HCT116 (cell line): ENCODE measurements at regions not wholly inside any gene's neighbourhood (a gene's known extent, or its start where the extent isn't known, plus 50 kb on each side); places are given as distances from the start of the nearest gene placed in this dataset.

Experiments
- ATAC-seq: fragments of 200-7000 bp; cut with Tn5 transposase; 2 replicates; pipeline ENCODE4 v1.9.1; 2020; ENCODE audit warnings: mild to moderate bottlenecking, moderate library complexity
- BruUV-seq: library from RNA; stranded (reverse); fragments of 400-500 nt; replicated peaks from 2 replicates; lab custom pipeline; 2021; lab: Mats Ljungman, UMichigan
- CTCF ChIA-PET: fragments of 300-600 bp; sonication (Branson Sonifier 250); formaldehyde crosslinking; loops from one replicate; lab custom pipeline; 2021; ENCODE audit warnings: antibody characterized with exemption; lab: Charles Lee
- POLR2A ChIA-PET: fragments of 300-600, 350-600 bp; sonication (Branson Sonifier 250); formaldehyde crosslinking; loops from one replicate; lab custom pipeline; 2021; ENCODE audit warnings: antibody characterized with exemption; lab: Charles Lee
- RAD21 ChIA-PET, 2 experiments: fragments of 300-600 bp; sonication (Branson Sonifier 250); formaldehyde crosslinking; loops; one replicate each; lab custom pipeline; 2023; ENCODE audit warnings: low total read pairs in 2 of 2; ENCODE audit not compliant: uncharacterized antibody in 2 of 2, unreplicated experiment in 2 of 2, low non-redundant PET in 1 of 2; lab: Charles Lee
- DNase-seq: peaks from one replicate; pipeline ENCODE4 v3.0.0-alpha.2; 2010; ENCODE audit warnings: low read depth, low spot score
- H2AFZ ChIP-seq: fragments of 200-600 bp; shearing (Covaris generic), sonication (generic); 2 replicates; pipeline ENCODE4 v1.6.1; 2017; ENCODE audit warnings: low read depth, mixed run types, mixed read lengths, antibody characterized with exemption, low read length; ENCODE audit not compliant: poor library complexity, severe bottlenecking
- H3K27ac ChIP-seq: 2 replicates; pipeline ENCODE4 v1.5.1; 2012; ENCODE audit warnings: low read depth, low read length
- H3K27me3 ChIP-seq: fragments of 200-600 bp; sonication (generic); 2 replicates; pipeline ENCODE4 v1.6.1; 2016; ENCODE audit warnings: mixed run types, low read length, mixed read lengths; ENCODE audit not compliant: insufficient read depth
- H3K36me3 ChIP-seq, 2 experiments: fragments of 200-500 bp in 1 of 2; fragments of 200-600 bp in 1 of 2; sonication (Bioruptor generic) in 1 of 2; sonication (generic) in 1 of 2; 2 replicates each; pipeline versions ENCODE4 v1.5.1 to v1.6.1; 2014 to 2016; ENCODE audit warnings: low read length in 2 of 2, inconsistent platforms in 1 of 2, mixed read lengths in 1 of 2, mixed run types in 1 of 2; ENCODE audit not compliant: insufficient read depth in 2 of 2, control insufficient read depth in 1 of 2
- H3K4me1 ChIP-seq, 2 experiments: fragments of 200-600 bp in 1 of 2; sonication (generic) in 1 of 2; 2 replicates each; pipeline versions ENCODE4 v1.5.1 to v1.6.1; 2012 to 2017; ENCODE audit warnings: low read length in 2 of 2, inconsistent platforms in 1 of 2, mild to moderate bottlenecking in 1 of 2, mixed read lengths in 1 of 2, mixed run types in 1 of 2, moderate library complexity in 1 of 2; ENCODE audit not compliant: insufficient read depth in 2 of 2, control insufficient read depth in 1 of 2
- H3K4me2 ChIP-seq: fragments of 200-600 bp; sonication (generic); 2 replicates; pipeline ENCODE4 v1.6.1; 2017; ENCODE audit warnings: mixed run types, low read length, mixed read lengths
- H3K4me3 ChIP-seq, 2 experiments: fragments of 200-600 bp in 1 of 2; sonication (generic) in 1 of 2; replicated peaks in 1 of 2; 2 replicates each; pipeline ENCODE4 v1.5.1; 2011 to 2016; ENCODE audit warnings: low read length in 2 of 2, control low read depth in 1 of 2, low read depth in 1 of 2, mild to moderate bottlenecking in 1 of 2, mixed read lengths in 1 of 2, mixed run types in 1 of 2
- H3K79me2 ChIP-seq: fragments of 200-600 bp; sonication (generic); 2 replicates; pipeline ENCODE4 v1.6.1; 2017; ENCODE audit warnings: mild to moderate bottlenecking, mixed run types, low read length, moderate library complexity, mixed read lengths; ENCODE audit not compliant: insufficient read depth
- H3K9ac ChIP-seq: fragments of 200-600 bp; sonication (generic); 2 replicates; pipeline ENCODE4 v1.6.1; 2016; ENCODE audit warnings: low read length, mixed read lengths
- H3K9me2 ChIP-seq: fragments of 200-600 bp; sonication (generic), shearing (Covaris generic); 2 replicates; pipeline ENCODE4 v1.6.1; 2017; ENCODE audit warnings: mixed run types, mild to moderate bottlenecking, moderate library complexity; ENCODE audit not compliant: insufficient read depth
- H3K9me3 ChIP-seq, 2 experiments: fragments of 200-500 bp in 1 of 2; fragments of 200-600 bp in 1 of 2; sonication (Bioruptor generic) in 1 of 2; sonication (generic) in 1 of 2; 2 replicates each; pipeline ENCODE4 v1.6.1; 2014 to 2017; ENCODE audit warnings: low read length in 2 of 2, mixed read lengths in 2 of 2, inconsistent platforms in 1 of 2, low read depth in 1 of 2, mild to moderate bottlenecking in 1 of 2, mixed run types in 1 of 2, moderate library complexity in 1 of 2; ENCODE audit not compliant: control insufficient read depth in 1 of 2, insufficient read depth in 1 of 2
- H4K20me1 ChIP-seq: fragments of 200-600 bp; sonication (generic), shearing (Covaris generic); 2 replicates; pipeline ENCODE4 v1.6.1; 2017; ENCODE audit warnings: mixed run types, mild to moderate bottlenecking, moderate library complexity; ENCODE audit not compliant: insufficient read depth
- ATF3 ChIP-seq: IDR thresholded peaks from 2 replicates; pipeline ENCODE4 v1.6.1; 2012
- CTCF ChIP-seq, 3 experiments: fragments of 200-600 bp in 1 of 3; sonication (generic) in 1 of 3; IDR thresholded peaks in 2 of 3; conservative IDR thresholded peaks in 1 of 3; 2 replicates each; pipeline ENCODE4 v1.5.1; 2012 to 2017; ENCODE audit warnings: low read depth in 2 of 3, low read length in 2 of 3, antibody characterized with exemption in 1 of 3, borderline replicate concordance in 1 of 3, control low read depth in 1 of 3, mild to moderate bottlenecking in 1 of 3, mixed read lengths in 1 of 3, mixed run types in 1 of 3, moderate library complexity in 1 of 3; ENCODE audit not compliant: insufficient read depth in 1 of 3
- ELF1 ChIP-seq: IDR thresholded peaks from 2 replicates; pipeline ENCODE4 v1.6.1; 2012; ENCODE audit warnings: low read depth, borderline replicate concordance
- FOSL1 ChIP-seq: IDR thresholded peaks from 2 replicates; pipeline ENCODE4 v1.6.1; 2012; ENCODE audit warnings: low read depth
- JUND ChIP-seq: IDR thresholded peaks from 2 replicates; pipeline ENCODE4 v1.6.1; 2012
- POLR2A ChIP-seq: IDR thresholded peaks from 2 replicates; pipeline ENCODE4 v1.7.0; 2011; ENCODE audit warnings: borderline replicate concordance; ENCODE audit not compliant: insufficient read depth, insufficient read length; ENCODE audit errors: extremely low read depth
- POLR2AphosphoS5 ChIP-seq: IDR thresholded peaks from 2 replicates; pipeline ENCODE4 v1.6.1; 2011; ENCODE audit warnings: mild to moderate bottlenecking, low read depth, low read length, moderate library complexity
- REST ChIP-seq: IDR thresholded peaks from 2 replicates; pipeline ENCODE4 v1.6.1; 2012; ENCODE audit warnings: low read depth
- SP1 ChIP-seq: IDR thresholded peaks from 2 replicates; pipeline ENCODE4 v1.6.1; 2012; ENCODE audit warnings: low read depth
- SRF ChIP-seq: IDR thresholded peaks from 2 replicates; pipeline ENCODE4 v1.6.1; 2012; ENCODE audit warnings: low read depth
- YY1 ChIP-seq: IDR thresholded peaks from 2 replicates; pipeline ENCODE4 v1.6.1; 2011; ENCODE audit warnings: low read length, low read depth, moderate library complexity, mild to moderate bottlenecking; ENCODE audit not compliant: insufficient replicate concordance; ENCODE audit errors: extremely low read depth
- ZBTB33 ChIP-seq: IDR thresholded peaks from 2 replicates; pipeline ENCODE4 v1.6.1; 2011; ENCODE audit warnings: mild to moderate bottlenecking, low read length, moderate library complexity; ENCODE audit not compliant: insufficient replicate concordance; ENCODE audit errors: extremely low read depth
- ZFX ChIP-seq: fragments of 450-650 bp; IDR thresholded peaks from 2 replicates; pipeline ENCODE4 v1.6.1; 2017
- intact Hi-C: fragments of 100-400 bp; cut with micrococcal nuclease; formaldehyde crosslinking; loops from 2 replicates; pipeline ENCODE4 v1.10.0; 2022

- TF ChIP-seq REST (no peak), POLR2A (no peak), JUND (no peak), SP1 (no peak)
- ChIA-PET RAD21 (no interaction called here), CTCF (no interaction called here), POLR2A (no interaction called here)
- no peak for ATAC-seq
- Histone ChIP-seq H3K4me2 (no peak overlapping the region), H3K36me3 (no peaks in the 10 kb centered on the region), H3K4me3 (no peak overlapping the region), H3K9me3 (no peaks in the 10 kb centered on the region), H4K20me1 (no peaks in the 10 kb centered on the region), H3K27ac (no peak overlapping the region), H3K9ac (no peak overlapping the region), H3K4me1 (no peaks in the 10 kb centered on the region), H3K27me3 (no peaks in the 10 kb centered on the region), H2AFZ (no peak overlapping the region), H3K9me2 (no peaks in the 10 kb centered on the region), H3K79me2 (no peaks in the 10 kb centered on the region)
- no peak for DNase-seq
- intact Hi-C loops: no loop called here
- BruUV-seq: no TSS peak
These were observed 690.5 kb downstream of the C12orf50 start for GRCh38 chr12:87338681-87339080.

- no peak for ATAC-seq
- no peaks in the 10 kb centered on the region for H3K4me1 ChIP-seq
- RAD21 ChIA-PET: interaction anchor here in 1 of 2 experiments (0.5 kb wide), 1 partner anchor 518 kb away, joined by 6 read pairs; no protein-coding TSS in a partner anchor
- no peak overlapping the region for H3K4me3 ChIP-seq
- H3K9me3 ChIP-seq: no peaks in the 10 kb centered on the region
- no peak overlapping the region for H3K9ac ChIP-seq
- H3K4me2 ChIP-seq: no peak overlapping the region
- H3K36me3 ChIP-seq: no peaks in the 10 kb centered on the region
- no peaks in the 10 kb centered on the region for H4K20me1 ChIP-seq
- no peak overlapping the region for H2AFZ ChIP-seq
- no peak overlapping the region for H3K27ac ChIP-seq
- H3K27me3 ChIP-seq: no peaks in the 10 kb centered on the region
- no TSS peak for BruUV-seq
- CTCF ChIA-PET: no interaction called here
- no peak for TF ChIP-seq ZFX
- no peak for TF ChIP-seq YY1
- no peak for TF ChIP-seq ELF1
- no peak for TF ChIP-seq SRF
- TF ChIP-seq CTCF (IDR thresholded peaks at IDR 0.05 in 2 of 3, conservative IDR thresholded peaks at IDR 0.05 in 1 of 3; ENCODE audit: borderline replicate concordance in 1 of 3, insufficient read depth in 1 of 3, low read depth in 2 of 3, low read length in 2 of 3): no peak
- TF ChIP-seq JUND: no peak
- no peak for TF ChIP-seq POLR2AphosphoS5
- no peak for TF ChIP-seq FOSL1
- no peak for TF ChIP-seq ZBTB33
- TF ChIP-seq ATF3: no peak
- TF ChIP-seq, all 23 proteins: peak for 0
- H3K79me2 ChIP-seq: no peaks in the 10 kb centered on the region
- no peak for DNase-seq
- intact Hi-C loops: no loop called here
- POLR2A ChIA-PET: no interaction called here
- no peaks in the 10 kb centered on the region for H3K9me2 ChIP-seq
These were observed 692.3 kb downstream of the C12orf50 start for GRCh38 chr12:87336814-87337336.
